GM21723 (cell line): ENCODE measurements at regions not wholly inside any gene's neighbourhood (a gene's known extent, or its start where the extent isn't known, plus 50 kb on each side); places are given as distances from the start of the nearest gene placed in this dataset.

Experiments used
- ATAC-seq: cut with Tn5 transposase; IDR thresholded peaks from one replicate; pipeline ENCODE4 v1.9.1; 2021; ENCODE audit warnings: mild to moderate bottlenecking, moderate library complexity; ENCODE audit not compliant: unreplicated experiment

- no peak for ATAC-seq
These were observed 179.3 kb downstream of the SEC16B start for GRCh38 chr1:177790566-177790965.

GRCh38 chr1:177789956-177790355 is 179.9 kb downstream of the SEC16B start:
- ATAC-seq = no peak

- ATAC-seq = no peak
These were observed 183.6 kb downstream of the SEC16B start for GRCh38 chr1:177786176-177786745.

GRCh38 chr1:177784936-177785335 is 184.9 kb downstream of the SEC16B start:
- ATAC-seq = no peak

GRCh38 chr1:177784409-177784808 is 185.4 kb downstream of the SEC16B start:
- ATAC-seq = no peak

- no peak for ATAC-seq
These were observed 186.8 kb downstream of the SEC16B start for GRCh38 chr1:177783051-177783450.

GRCh38 chr1:177780096-177780700 is 189.7 kb downstream of the SEC16B start:
- no peak for ATAC-seq

- ATAC-seq = no peak
These were observed 190.5 kb downstream of the SEC16B start for GRCh38 chr1:177779166-177779965.

- no peak for ATAC-seq
These were observed 193.9 kb downstream of the SEC16B start for GRCh38 chr1:177775924-177776323.

- no peak for ATAC-seq
These were observed 197.4 kb downstream of the SEC16B start for GRCh38 chr1:177772386-177772960.

- ATAC-seq = no peak
These were observed 198.2 kb downstream of the SEC16B start for GRCh38 chr1:177771688-177772087.

GRCh38 chr1:177770096-177770495 is 199.8 kb downstream of the SEC16B start:
- ATAC-seq = no peak

GRCh38 chr1:177755851-177756560 is 213.9 kb downstream of the SEC16B start:
- no peak for ATAC-seq

- ATAC-seq = no peak
These were observed 215.3 kb downstream of the SEC16B start for GRCh38 chr1:177754603-177755002.

- ATAC-seq = no peak
These were observed 216.2 kb downstream of the SEC16B start for GRCh38 chr1:177753655-177754054.

GRCh38 chr1:177748080-177748801 is 221.6 kb downstream of the SEC16B start:
- no peak for ATAC-seq

GRCh38 chr1:177746155-177746554 is 223.7 kb downstream of the SEC16B start:
- ATAC-seq = no peak

- ATAC-seq = no peak
These were observed 225.0 kb downstream of the SEC16B start for GRCh38 chr1:177744906-177745305.

- no peak for ATAC-seq
These were observed 228.4 kb downstream of the SEC16B start for GRCh38 chr1:177741476-177741875.

- ATAC-seq = no peak
These were observed 230.1 kb downstream of the SEC16B start for GRCh38 chr1:177739780-177740179.

GRCh38 chr1:177737456-177737855 is 232.4 kb downstream of the SEC16B start:
- ATAC-seq = no peak
